K562 (cell line): ENCODE measurements at regions not wholly inside any gene's neighbourhood (a gene's known extent, or its start where the extent isn't known, plus 50 kb on each side); places are given as distances from the start of the nearest gene placed in this dataset.

Experiments used
- ATAC-seq: fragments of 200-7000 bp; cut with Tn5 transposase; 3 replicates; pipeline ENCODE4 v1.9.1; 2020; ENCODE audit warnings: moderate library complexity
- BruUV-seq: library from RNA; stranded (reverse); fragments of 400-500 nt; replicated peaks from 2 replicates; lab custom pipeline; 2021; lab: Mats Ljungman, UMichigan
- CTCF ChIA-PET: fragments of 300-600 bp; formaldehyde crosslinking; extraction: SDS; loops from one replicate; lab custom pipeline; 2021; ENCODE audit warnings: low intra/inter-chr PET ratio; lab: Yijun Ruan, JAX
- POLR2A ChIA-PET: fragments of 300-600, 350-650 bp; sonication (Branson Sonifier 250); formaldehyde crosslinking; extraction: SDS; loops from one replicate; lab custom pipeline; 2021; ENCODE audit warnings: antibody characterized with exemption, inconsistent platforms; lab: Yijun Ruan, JAX
- DNase-seq, 4 experiments: peaks; one replicate each; pipeline versions ENCODE4 v3.0.0 to v3.0.0-alpha.2; 2011 to 2018; ENCODE audit warnings: low spot score in 3 of 4, mixed read lengths in 3 of 4; ENCODE audit errors: extremely low read depth in 1 of 4
- FAIRE-seq: peaks from 2 replicates; lab custom pipeline; 2011; peaks lifted over from hg19 to GRCh38; lab: Jason Lieb, UNC
- H2AFZ ChIP-seq: 2 replicates; pipeline ENCODE4 v1.6.0; 2011; ENCODE audit warnings: low read depth, low read length, control low read depth, inconsistent platforms
- H3K27ac ChIP-seq: fragments of 200-600 bp; 3 replicates; pipeline ENCODE4 v1.8.0; 2011; ENCODE audit warnings: low read depth, mild to moderate bottlenecking, control low read depth, inconsistent platforms, low read length, moderate library complexity, mixed read lengths; ENCODE audit errors: extremely low read depth
- H3K27me3 ChIP-seq, 2 experiments: fragments of 300-600 bp in 1 of 2; 2 replicates in 1 of 2; 3 replicates in 1 of 2; pipeline versions ENCODE4 v1.6.0 to v1.8.0; 2011; ENCODE audit warnings: inconsistent platforms in 2 of 2, low read length in 2 of 2, mild to moderate bottlenecking in 1 of 2, mixed read lengths in 1 of 2, moderate library complexity in 1 of 2; ENCODE audit not compliant: control insufficient read depth in 2 of 2, insufficient read depth in 2 of 2
- H3K36me3 ChIP-seq: fragments of 300-600 bp; 3 replicates; pipeline ENCODE4 v1.8.0; 2011; ENCODE audit warnings: mild to moderate bottlenecking, low read length, inconsistent platforms; ENCODE audit not compliant: control insufficient read depth, insufficient read depth
- H3K4me1 ChIP-seq, 2 experiments: fragments of 200-600 bp in 1 of 2; replicated peaks in 1 of 2; 2 replicates in 1 of 2; 3 replicates in 1 of 2; pipeline versions ENCODE4 v1.5.1 to v1.8.0; 2011; ENCODE audit warnings: inconsistent platforms in 2 of 2, low read length in 2 of 2, mild to moderate bottlenecking in 1 of 2, mixed read lengths in 1 of 2, moderate library complexity in 1 of 2; ENCODE audit not compliant: control insufficient read depth in 2 of 2, insufficient read depth in 2 of 2
- H3K4me2 ChIP-seq: 2 replicates; pipeline ENCODE4 v1.6.1; 2011; ENCODE audit warnings: low read length, control low read depth, inconsistent platforms, mixed read lengths; ENCODE audit not compliant: insufficient read depth
- H3K4me3 ChIP-seq: fragments of 200-600 bp; sonication (generic), shearing (Covaris generic); 2 replicates; pipeline ENCODE4 v1.5.1; 2016; ENCODE audit warnings: control low read depth, inconsistent platforms
- H3K79me2 ChIP-seq: fragments of 200-600 bp; 3 replicates; pipeline ENCODE4 v1.8.0; 2011; ENCODE audit warnings: low read length, inconsistent platforms; ENCODE audit not compliant: control insufficient read depth, insufficient read depth
- H3K9ac ChIP-seq, 2 experiments: 2 replicates each; pipeline versions ENCODE4 v1.6.0 to v1.6.1; 2011; ENCODE audit warnings: low read depth in 2 of 2, low read length in 2 of 2, control low read depth in 1 of 2, inconsistent platforms in 1 of 2, mild to moderate bottlenecking in 1 of 2, mixed read lengths in 1 of 2; ENCODE audit not compliant: insufficient read depth in 1 of 2
- H3K9me1 ChIP-seq: one replicate; pipeline ENCODE4 v1.6.0; 2011; ENCODE audit warnings: inconsistent platforms, mild to moderate bottlenecking, low read length, moderate library complexity; ENCODE audit not compliant: control insufficient read depth, insufficient read depth
- H3K9me3 ChIP-seq: replicated peaks from 2 replicates; pipeline ENCODE4 v1.5.1; 2011; ENCODE audit warnings: low read depth, low read length, inconsistent platforms; ENCODE audit not compliant: control insufficient read depth, insufficient read depth
- H4K20me1 ChIP-seq: replicated peaks from 2 replicates; pipeline ENCODE4 v1.6.1; 2011; ENCODE audit warnings: low read length, inconsistent platforms, mixed read lengths; ENCODE audit not compliant: control insufficient read depth, insufficient read depth
- CREB1 ChIP-seq, 2 experiments: sonication (generic) in 1 of 2; formaldehyde crosslinking in 1 of 2; IDR thresholded peaks; 2 replicates each; pipeline versions ENCODE4 v1.6.1 to v1.8.0; 2012 to 2022; ENCODE audit warnings: inconsistent platforms in 1 of 2, mild to moderate bottlenecking in 1 of 2, missing genetic modification reagents in 1 of 2, moderate library complexity in 1 of 2
- ESRRA ChIP-seq: fragments of 450-650 bp; IDR thresholded peaks from 2 replicates; pipeline ENCODE4 v1.6.1; 2014; ENCODE audit warnings: low read depth, mild to moderate bottlenecking, moderate library complexity, borderline replicate concordance
- FOXK2 ChIP-seq, 2 experiments: fragments of 450-650 bp; IDR thresholded peaks in 1 of 2; conservative IDR thresholded peaks in 1 of 2; 2 replicates each; pipeline ENCODE4 v1.6.1; 2016; ENCODE audit warnings: low read depth in 2 of 2, mild to moderate bottlenecking in 1 of 2
- GABPB1 ChIP-seq: sonication (generic); formaldehyde crosslinking; IDR thresholded peaks from 2 replicates; pipeline ENCODE4 v1.8.0; 2022; ENCODE audit warnings: mild to moderate bottlenecking, missing genetic modification reagents
- NCOA1 ChIP-seq: fragments of 450-650 bp; IDR thresholded peaks from 2 replicates; pipeline ENCODE4 v1.6.1; 2016; ENCODE audit warnings: low read depth
- NCOA6 ChIP-seq: fragments of 450-650 bp; IDR thresholded peaks from 2 replicates; pipeline ENCODE4 v1.6.1; 2017; ENCODE audit warnings: mild to moderate bottlenecking
- NCOR1 ChIP-seq: fragments of 450-650 bp; IDR thresholded peaks from 2 replicates; pipeline ENCODE4 v1.6.1; 2016; ENCODE audit warnings: mild to moderate bottlenecking, moderate library complexity
- NR2C1 ChIP-seq, 2 experiments: fragments of 450-650 bp; IDR thresholded peaks; 2 replicates each; pipeline ENCODE4 v1.6.1; 2017; ENCODE audit warnings: mild to moderate bottlenecking in 2 of 2, antibody characterized with exemption in 1 of 2, inconsistent platforms in 1 of 2, missing compliant biosample characterization in 1 of 2, missing genetic modification characterization in 1 of 2
- PPARD ChIP-seq: fragments of 250-450 bp; sonication (Bioruptor Pico); IDR thresholded peaks from 2 replicates; pipeline ENCODE4 v1.8.0; 2022; ENCODE audit warnings: inconsistent platforms, mild to moderate bottlenecking, moderate library complexity
- RBM14 ChIP-seq: fragments of 200-400 bp; formaldehyde crosslinking; IDR thresholded peaks from 2 replicates; pipeline ENCODE4 v1.6.1; 2018; ENCODE audit warnings: low read depth, mild to moderate bottlenecking, low read length, moderate library complexity, borderline replicate concordance; ENCODE audit not compliant: insufficient read depth
- RFX1 ChIP-seq: fragments of 450-650 bp; IDR thresholded peaks from 2 replicates; pipeline ENCODE4 v1.6.1; 2016; ENCODE audit warnings: mild to moderate bottlenecking, moderate library complexity
- RFX7 ChIP-seq: fragments of 250-450 bp; sonication (Bioruptor Pico); IDR thresholded peaks from 2 replicates; pipeline ENCODE4 v1.5.1; 2021; ENCODE audit warnings: mild to moderate bottlenecking
- ZBTB8A ChIP-seq: fragments of 450-650 bp; IDR thresholded peaks from 2 replicates; pipeline ENCODE4 v1.6.1; 2018; ENCODE audit warnings: mild to moderate bottlenecking, moderate library complexity; ENCODE audit not compliant: partially characterized antibody
- ZNF280B ChIP-seq: fragments of 250-450 bp; sonication (Bioruptor Pico); IDR thresholded peaks from 2 replicates; pipeline ENCODE4 v1.5.1; 2021; ENCODE audit warnings: mild to moderate bottlenecking
- ZNF445 ChIP-seq: fragments of 250-450 bp; sonication (Bioruptor Pico); IDR thresholded peaks from 2 replicates; pipeline ENCODE4 v1.4.0; 2020; ENCODE audit warnings: low read depth, mild to moderate bottlenecking, moderate library complexity
- WGBS: fragments of 100-300 bp; shearing (Covaris generic); methylation state at CpG from one replicate; pipeline ENCODE4 v1.1.6; 2016; ENCODE audit warnings: low coverage, mixed read lengths; ENCODE audit not compliant: insufficient coverage; ENCODE audit errors: missing lambda C conversion rate; 5-methylcytosine and 5-hydroxymethylcytosine counted together
- in situ Hi-C: fragments of 300-500 bp; cut with MboI; formaldehyde crosslinking; loops from 4 replicates; pipeline ENCODE4 v1.15.0; 2018; ENCODE audit warnings: inconsistent platforms, mixed read lengths
- intact Hi-C: fragments of 100-400 bp; cut with micrococcal nuclease; formaldehyde crosslinking; loops from 2 replicates; pipeline ENCODE4 v1.14.2; 2022

- no TSS peak for BruUV-seq
- Histone ChIP-seq H4K20me1 (no peaks in the 10 kb centered on the region), H3K4me2 (no peak overlapping the region), H3K4me1 (no peaks in the 10 kb centered on the region), H3K27me3 (peaks cover 2 to 23% of the 10 kb centered on the region in 2 experiments; a peak in 4 of 5 replicates), H3K27ac (no peak overlapping the region), H3K9me3 (no peaks in the 10 kb centered on the region), H3K9me1 (no peaks in the 10 kb centered on the region), H3K79me2 (no peaks in the 10 kb centered on the region), H3K4me3 (no peak overlapping the region), H2AFZ (no peak overlapping the region), H3K36me3 (no peaks in the 10 kb centered on the region), H3K9ac (no peak overlapping the region)
- ChIA-PET CTCF (no interaction called here), POLR2A (no interaction called here)
- DNase-seq (no peak), ATAC-seq (no peak), FAIRE-seq (no peak)
- in situ Hi-C loops, result no loop called here
- intact Hi-C loops, result no loop called here
- TF ChIP-seq RFX1, result peak; percentile 32; the same call in 1 of the 2 replicates
- no peak for TF ChIP-seq NR2C1 (IDR thresholded peaks at IDR 0.05)
- no peak for TF ChIP-seq NR2C1 (tag; IDR thresholded peaks at IDR 0.05)
- WGBS, result 15% methylated on average over 15 of the region's 15 CpGs
These were observed 165.4 kb downstream of the MYCN start for GRCh38 chr2:16105669-16106281.

- H3K27ac ChIP-seq, result no peak overlapping the region
- no peaks in the 10 kb centered on the region for H3K4me1 ChIP-seq
- H3K27me3 ChIP-seq, result peaks cover 2 to 24% of the 10 kb centered on the region in 2 experiments; a peak in 4 of 5 replicates
- H3K79me2 ChIP-seq, result no peaks in the 10 kb centered on the region
- ChIA-PET CTCF (no interaction called here), POLR2A (no interaction called here)
- ATAC-seq (no peak), DNase-seq (no peak), FAIRE-seq (no peak)
- H3K9me3 ChIP-seq, result no peaks in the 10 kb centered on the region
- H2AFZ ChIP-seq, result no peak overlapping the region
- intact Hi-C loops (no loop called here), in situ Hi-C loops (no loop called here)
- no peaks in the 10 kb centered on the region for H4K20me1 ChIP-seq
- H3K9me1 ChIP-seq, result no peaks in the 10 kb centered on the region
- no peak overlapping the region for H3K9ac ChIP-seq
- no peak overlapping the region for H3K4me2 ChIP-seq
- H3K4me3 ChIP-seq, result no peak overlapping the region
- no TSS peak for BruUV-seq
- WGBS, result 8% methylated on average over 11 of the region's 11 CpGs
- H3K36me3 ChIP-seq, result no peaks in the 10 kb centered on the region
- TF ChIP-seq RFX7, result no peak
- no peak for TF ChIP-seq CREB1 (IDR thresholded peaks at IDR 0.05)
- no peak for TF ChIP-seq CREB1 (CRISPR knock-in tag; IDR thresholded peaks at IDR 0.05)
- no peak for TF ChIP-seq ESRRA
- TF ChIP-seq PPARD (CRISPR knock-in tag), result no peak
- TF ChIP-seq GABPB1 (CRISPR knock-in tag), result no peak
- no peak for TF ChIP-seq NCOA1
- TF ChIP-seq RBM14, result no peak
- TF ChIP-seq NCOA6, result no peak
- TF ChIP-seq NCOR1, result no peak
- no peak for TF ChIP-seq FOXK2 (conservative IDR thresholded peaks at IDR 0.05 in 1 of 2, IDR thresholded peaks at IDR 0.05 in 1 of 2; ENCODE audit: low read depth in 2 of 2)
- no peak for TF ChIP-seq ZBTB8A
- TF ChIP-seq ZNF445 (CRISPR knock-in tag), result no peak
- no peak for TF ChIP-seq ZNF280B (CRISPR knock-in tag)
These were observed 164.8 kb downstream of the MYCN start for GRCh38 chr2:16104949-16105668.
